Ishikawa (cell line): ENCODE measurements at regions not wholly inside any gene's neighbourhood (a gene's known extent, or its start where the extent isn't known, plus 50 kb on each side); places are given as distances from the start of the nearest gene placed in this dataset.

Experiments
- CEBPB ChIP-seq: IDR thresholded peaks from 2 replicates; pipeline ENCODE4 v1.6.1; 2012
- CREB1 ChIP-seq: IDR thresholded peaks from 2 replicates; pipeline ENCODE4 v1.6.1; 2012; ENCODE audit warnings: low read depth
- EGR1 ChIP-seq: IDR thresholded peaks from 2 replicates; pipeline ENCODE4 v1.6.1; 2012
- EP300 ChIP-seq: IDR thresholded peaks from 2 replicates; pipeline ENCODE4 v1.6.1; 2012; ENCODE audit warnings: borderline replicate concordance
- FOXM1 ChIP-seq: IDR thresholded peaks from 2 replicates; pipeline ENCODE4 v1.6.1; 2012; ENCODE audit warnings: low read depth, borderline replicate concordance
- NFIC ChIP-seq: IDR thresholded peaks from 2 replicates; pipeline ENCODE4 v1.6.1; 2012
- RAD21 ChIP-seq: IDR thresholded peaks from 2 replicates; pipeline ENCODE4 v1.6.1; 2012; ENCODE audit warnings: low read depth
- TAF1 ChIP-seq: IDR thresholded peaks from 2 replicates; pipeline ENCODE4 v1.6.1; 2012; ENCODE audit warnings: low read depth, mild to moderate bottlenecking
- TCF12 ChIP-seq: IDR thresholded peaks from 2 replicates; pipeline ENCODE4 v1.6.1; 2012; ENCODE audit warnings: low read depth
- TEAD4 ChIP-seq: IDR thresholded peaks from 2 replicates; pipeline ENCODE4 v1.6.1; 2012
- YY1 ChIP-seq: IDR thresholded peaks from 2 replicates; pipeline ENCODE4 v1.6.1; 2012; ENCODE audit warnings: low read depth
- ZBTB7A ChIP-seq: IDR thresholded peaks from 2 replicates; pipeline ENCODE4 v1.6.1; 2012; ENCODE audit warnings: low read depth
- TF ChIP-seq, protein P1 (sequence below): IDR thresholded peaks from 2 replicates; pipeline ENCODE4 v1.6.1; 2012
- TF ChIP-seq, protein P2 (sequence below): IDR thresholded peaks from 2 replicates; pipeline ENCODE4 v1.6.1; 2012; ENCODE audit warnings: low read depth, mild to moderate bottlenecking
- TF ChIP-seq, protein P3 (sequence below): IDR thresholded peaks from 2 replicates; pipeline ENCODE4 v1.6.1; 2012

DNA sequence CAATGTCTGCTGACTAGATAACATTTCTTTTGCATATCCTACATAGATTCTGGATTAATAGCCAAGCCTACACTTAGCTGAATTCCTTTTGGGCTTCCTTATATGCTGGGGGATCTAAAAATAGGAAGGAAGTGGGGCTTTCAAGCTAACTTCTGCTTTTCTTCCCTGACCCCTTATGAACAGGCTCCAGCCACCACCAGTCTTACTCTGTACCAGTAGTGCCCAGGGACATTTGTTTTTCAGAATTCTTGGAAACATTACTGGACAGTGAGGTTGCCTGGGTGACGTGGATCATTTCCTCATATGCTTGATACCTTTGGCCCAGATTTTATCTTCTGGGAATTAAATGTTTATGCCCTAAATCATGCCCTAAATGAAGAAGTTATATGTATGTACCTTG is 55.9 kb upstream of the SRRM4 start:
- TF ChIP-seq CREB1 (no peak), RAD21 (no peak), CEBPB (no peak), YY1 (no peak), TEAD4 (no peak), TAF1 (no peak), EGR1 (no peak), TCF12 (no peak), ZBTB7A (no peak), FOXM1 (no peak), NFIC (no peak), EP300 (no peak)
- TF ChIP-seq, protein P1, sequence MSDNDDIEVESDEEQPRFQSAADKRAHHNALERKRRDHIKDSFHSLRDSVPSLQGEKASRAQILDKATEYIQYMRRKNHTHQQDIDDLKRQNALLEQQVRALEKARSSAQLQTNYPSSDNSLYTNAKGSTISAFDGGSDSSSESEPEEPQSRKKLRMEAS: no peak
- TF ChIP-seq, protein P2, sequence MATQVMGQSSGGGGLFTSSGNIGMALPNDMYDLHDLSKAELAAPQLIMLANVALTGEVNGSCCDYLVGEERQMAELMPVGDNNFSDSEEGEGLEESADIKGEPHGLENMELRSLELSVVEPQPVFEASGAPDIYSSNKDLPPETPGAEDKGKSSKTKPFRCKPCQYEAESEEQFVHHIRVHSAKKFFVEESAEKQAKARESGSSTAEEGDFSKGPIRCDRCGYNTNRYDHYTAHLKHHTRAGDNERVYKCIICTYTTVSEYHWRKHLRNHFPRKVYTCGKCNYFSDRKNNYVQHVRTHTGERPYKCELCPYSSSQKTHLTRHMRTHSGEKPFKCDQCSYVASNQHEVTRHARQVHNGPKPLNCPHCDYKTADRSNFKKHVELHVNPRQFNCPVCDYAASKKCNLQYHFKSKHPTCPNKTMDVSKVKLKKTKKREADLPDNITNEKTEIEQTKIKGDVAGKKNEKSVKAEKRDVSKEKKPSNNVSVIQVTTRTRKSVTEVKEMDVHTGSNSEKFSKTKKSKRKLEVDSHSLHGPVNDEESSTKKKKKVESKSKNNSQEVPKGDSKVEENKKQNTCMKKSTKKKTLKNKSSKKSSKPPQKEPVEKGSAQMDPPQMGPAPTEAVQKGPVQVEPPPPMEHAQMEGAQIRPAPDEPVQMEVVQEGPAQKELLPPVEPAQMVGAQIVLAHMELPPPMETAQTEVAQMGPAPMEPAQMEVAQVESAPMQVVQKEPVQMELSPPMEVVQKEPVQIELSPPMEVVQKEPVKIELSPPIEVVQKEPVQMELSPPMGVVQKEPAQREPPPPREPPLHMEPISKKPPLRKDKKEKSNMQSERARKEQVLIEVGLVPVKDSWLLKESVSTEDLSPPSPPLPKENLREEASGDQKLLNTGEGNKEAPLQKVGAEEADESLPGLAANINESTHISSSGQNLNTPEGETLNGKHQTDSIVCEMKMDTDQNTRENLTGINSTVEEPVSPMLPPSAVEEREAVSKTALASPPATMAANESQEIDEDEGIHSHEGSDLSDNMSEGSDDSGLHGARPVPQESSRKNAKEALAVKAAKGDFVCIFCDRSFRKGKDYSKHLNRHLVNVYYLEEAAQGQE: no peak
- TF ChIP-seq, protein P3, sequence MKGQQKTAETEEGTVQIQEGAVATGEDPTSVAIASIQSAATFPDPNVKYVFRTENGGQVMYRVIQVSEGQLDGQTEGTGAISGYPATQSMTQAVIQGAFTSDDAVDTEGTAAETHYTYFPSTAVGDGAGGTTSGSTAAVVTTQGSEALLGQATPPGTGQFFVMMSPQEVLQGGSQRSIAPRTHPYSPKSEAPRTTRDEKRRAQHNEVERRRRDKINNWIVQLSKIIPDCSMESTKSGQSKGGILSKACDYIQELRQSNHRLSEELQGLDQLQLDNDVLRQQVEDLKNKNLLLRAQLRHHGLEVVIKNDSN: no peak

DNA sequence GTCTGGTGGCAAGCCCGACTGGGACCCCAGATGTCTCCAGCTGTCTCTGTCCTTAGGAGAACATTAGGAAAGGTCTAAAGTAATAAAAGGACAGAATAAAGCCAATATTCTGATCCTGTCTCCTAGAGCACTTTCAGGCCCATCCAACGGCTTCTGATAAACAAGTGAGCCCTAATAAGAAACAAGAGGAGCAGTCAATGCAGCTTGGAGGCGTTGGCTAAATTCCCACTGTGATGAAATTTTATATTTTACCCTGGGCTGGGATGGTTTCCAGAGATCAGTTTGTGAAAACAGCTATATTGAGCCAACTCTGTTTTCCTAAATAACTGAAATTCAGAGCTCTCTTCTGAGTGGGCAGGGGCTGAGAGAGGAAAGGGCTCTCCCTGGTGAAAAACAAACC is 55.5 kb upstream of the SRRM4 start:
- no peak for TF ChIP-seq RAD21
- no peak for TF ChIP-seq TEAD4
- TF ChIP-seq, protein P3: no peak
- TF ChIP-seq CREB1: no peak
- TF ChIP-seq TAF1: no peak
- TF ChIP-seq, protein P2: no peak
- TF ChIP-seq CEBPB: no peak
- TF ChIP-seq YY1: no peak
- TF ChIP-seq EP300: no peak
- TF ChIP-seq FOXM1: no peak
- no peak for TF ChIP-seq TCF12
- no peak for TF ChIP-seq NFIC
- TF ChIP-seq EGR1: no peak
- TF ChIP-seq, protein P1: no peak
- TF ChIP-seq ZBTB7A: no peak
